ENCODE measurements at regions not wholly inside any gene's neighbourhood (a gene's known extent, or its start where the extent isn't known, plus 50 kb on each side); places are given as distances from the start of the nearest gene placed in this dataset.
"Not testable (repeated sequence)": the region's sequence is repeated elsewhere in the genome, so short reads cannot be mapped to it uniquely, and the experiment has no call there.

DNA sequence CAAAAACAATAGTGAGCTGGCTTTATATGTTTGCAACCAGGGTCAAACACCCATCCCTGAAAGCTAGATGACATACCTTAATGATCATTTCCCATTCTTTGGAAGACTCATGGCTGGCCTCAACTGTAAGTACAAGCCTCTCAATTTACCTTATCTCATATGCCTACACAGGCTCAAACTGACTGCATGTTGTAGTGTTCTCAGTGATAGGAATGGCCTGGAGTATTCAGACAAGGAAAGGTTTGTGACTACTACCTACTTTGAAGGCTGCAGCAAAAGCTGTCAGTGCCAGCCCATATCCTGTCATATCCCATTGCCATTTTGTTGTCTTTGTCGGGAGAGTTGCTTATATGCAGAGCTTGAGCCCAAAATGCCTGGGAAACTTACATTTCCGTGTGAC, 205.2 kb upstream of the MOCS1 start:
- DNase-seq: no peak

DNA sequence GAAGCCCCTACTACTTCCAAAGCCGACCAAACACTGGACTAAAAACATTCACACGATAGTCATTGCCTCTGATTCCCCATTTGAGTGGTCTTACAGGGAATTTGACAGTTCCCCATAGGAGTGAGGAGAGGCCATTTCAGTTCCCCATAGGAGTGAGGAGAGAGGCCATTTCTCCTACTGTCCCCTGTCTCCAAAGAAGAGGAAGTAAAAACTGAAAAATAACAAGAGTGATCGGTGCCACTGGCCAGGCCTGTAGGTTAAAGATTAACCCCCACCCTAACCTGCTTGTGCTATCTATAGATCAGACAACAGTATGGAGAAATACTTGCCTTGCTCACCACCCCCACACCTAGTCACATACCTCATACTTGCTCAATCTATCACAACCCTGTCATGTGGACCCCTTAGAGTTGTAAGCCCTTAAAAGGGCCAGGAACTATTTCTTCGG, 204.0 kb upstream of the MOCS1 start:
- no peak for DNase-seq

DNA sequence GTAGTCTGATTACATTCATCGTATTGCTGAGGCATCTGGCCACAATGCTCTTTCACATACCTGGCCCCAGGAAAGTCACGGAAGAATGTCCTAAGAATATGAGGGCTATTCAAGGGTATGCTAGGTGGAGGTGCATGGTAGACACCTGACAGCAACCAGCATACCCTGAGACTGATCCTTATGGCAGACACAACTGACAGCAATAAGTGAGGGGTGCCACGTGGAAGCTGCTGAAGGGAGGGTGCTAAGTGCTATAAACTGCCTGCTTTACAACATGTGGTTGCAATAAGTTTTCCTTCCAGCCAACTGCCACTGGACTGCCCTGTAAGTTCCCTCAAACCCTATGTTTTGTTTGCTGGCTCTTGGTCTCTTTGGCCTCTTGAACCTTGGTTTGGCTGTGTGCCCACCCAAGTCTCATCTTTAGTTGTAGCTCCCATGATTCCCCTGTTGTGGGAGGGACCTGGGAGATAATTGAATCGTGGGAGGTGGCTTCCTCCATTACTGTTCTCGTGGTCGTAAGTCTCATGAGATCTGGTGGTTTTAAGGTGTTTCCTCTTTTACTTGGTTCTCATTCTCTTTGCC, 201.3 kb upstream of the MOCS1 start:
- DNase-seq: no peak

- DNase-seq: not testable (repeated sequence)
Measured at GRCh38 chr6:40133981-40134380, 199.7 kb upstream of the MOCS1 start.

GRCh38 chr6:40131675-40132074, 197.4 kb upstream of the MOCS1 start:
- no peak for DNase-seq

DNA sequence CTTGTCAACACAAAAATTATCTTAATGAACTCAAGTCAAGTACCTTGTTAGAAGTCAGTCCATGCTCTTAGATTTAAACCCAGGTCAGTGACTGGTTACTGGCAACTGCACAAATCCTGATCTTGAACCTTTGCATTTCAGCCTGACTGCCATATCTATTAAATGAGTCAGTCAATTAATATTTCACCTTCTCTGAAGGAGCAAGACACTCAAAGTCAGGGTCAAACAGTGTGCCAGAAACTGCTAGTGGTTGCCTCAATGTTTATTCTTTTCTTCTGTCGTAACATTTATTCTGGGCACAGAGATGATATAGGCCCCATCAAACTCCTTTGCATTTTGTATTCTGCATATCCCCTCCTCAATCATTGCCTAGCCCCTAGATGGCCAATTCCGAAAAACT, 193.9 kb upstream of the MOCS1 start:
- DNase-seq: no peak

GRCh38 chr6:40125680-40126394, 191.6 kb upstream of the MOCS1 start:
- DNase-seq: no peak

GRCh38 chr6:40124924-40125323, 190.7 kb upstream of the MOCS1 start:
- DNase-seq: no peak

DNA sequence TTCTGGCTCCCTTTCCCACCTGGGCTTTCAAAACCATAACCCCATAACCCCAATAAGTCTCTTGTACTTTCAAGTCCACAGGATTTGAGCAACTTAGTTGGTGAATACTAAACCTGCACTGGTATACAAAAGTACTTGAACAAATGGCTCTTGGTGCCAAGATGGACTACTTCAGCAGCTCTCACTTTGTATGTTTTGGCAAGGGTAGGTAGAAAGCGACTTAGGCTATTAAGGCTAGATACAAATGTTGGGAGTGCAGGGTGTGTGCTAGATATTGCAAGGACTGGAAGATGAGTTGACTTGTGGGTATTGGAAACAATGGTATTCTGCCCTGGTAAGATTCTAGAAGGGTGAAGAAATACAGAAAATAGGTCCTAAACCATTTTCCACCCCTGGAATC, 182.6 kb upstream of the MOCS1 start:
- DNase-seq: no peak

- no peak for DNase-seq
Measured at GRCh38 chr6:40112350-40112749, 178.1 kb upstream of the MOCS1 start.

- DNase-seq: no peak
Measured at GRCh38 chr6:40108736-40109135, 174.5 kb upstream of the MOCS1 start.

DNA sequence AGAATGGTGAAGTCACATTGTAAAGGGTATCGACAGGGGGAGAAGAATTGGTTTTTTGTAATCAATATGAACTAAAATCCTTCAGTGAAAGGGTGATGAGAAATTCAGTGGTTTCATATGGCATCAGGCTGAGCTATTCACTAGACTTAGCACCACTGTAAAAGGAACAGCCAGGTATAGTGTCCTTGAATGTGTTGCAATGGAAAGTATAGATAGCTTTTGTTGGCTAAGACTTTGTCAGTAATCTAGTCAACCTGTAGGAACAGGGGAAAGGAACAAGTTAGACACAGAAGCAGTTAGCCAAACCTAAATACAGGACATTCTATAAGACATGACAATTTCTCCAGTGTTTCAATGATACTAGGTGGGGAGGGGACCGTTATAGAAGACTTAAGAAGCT, 172.6 kb upstream of the MOCS1 start:
- DNase-seq: no peak

- no peak for DNase-seq
Measured at GRCh38 chr6:40098774-40099173, 164.5 kb upstream of the MOCS1 start.

GRCh38 chr6:40097590-40097989, 163.3 kb upstream of the MOCS1 start:
- DNase-seq: no peak

- no peak for DNase-seq
Measured at GRCh38 chr6:40083141-40083920, 149.1 kb upstream of the MOCS1 start.

- no peak for DNase-seq
Measured at GRCh38 chr6:40082278-40083043, 148.2 kb upstream of the MOCS1 start.

DNA sequence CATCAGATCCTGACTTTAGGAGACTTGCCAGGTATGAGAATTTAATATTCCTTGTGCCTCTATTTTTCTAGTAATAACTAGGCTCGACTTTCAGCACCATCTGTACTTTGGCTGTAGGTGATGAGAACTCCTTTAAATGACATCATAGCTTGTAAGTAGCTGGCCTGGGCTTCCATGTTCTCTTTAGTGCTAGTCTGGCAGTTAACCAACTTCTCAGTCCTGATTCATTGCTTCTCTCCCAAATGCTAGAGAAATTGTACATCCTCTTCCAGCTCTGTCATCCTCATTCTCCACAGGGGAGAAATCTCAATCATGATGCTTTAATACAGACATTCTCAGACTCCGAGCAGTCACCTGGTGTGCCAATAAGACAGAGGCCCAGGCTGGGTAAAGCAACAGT, 143.5 kb upstream of the MOCS1 start:
- no peak for DNase-seq

DNA sequence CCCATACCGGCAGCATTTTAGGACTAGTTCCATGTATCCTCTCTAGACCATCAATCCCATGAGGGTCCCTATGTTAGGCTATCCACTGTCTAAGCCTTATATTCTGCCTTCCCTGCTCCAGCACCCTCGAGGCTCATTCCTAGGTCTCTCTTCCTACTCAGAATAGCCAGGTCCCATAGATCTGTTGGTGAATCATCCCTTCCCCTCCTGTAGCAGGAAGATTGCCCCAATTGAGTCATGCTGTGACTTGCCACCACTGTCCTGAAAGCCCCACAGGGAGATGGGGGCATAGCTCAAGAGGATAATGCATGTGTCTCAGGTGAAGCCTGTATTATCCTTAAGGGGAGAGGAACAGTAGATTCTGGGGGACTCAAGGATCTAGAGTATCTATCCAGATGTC, 143.1 kb upstream of the MOCS1 start:
- DNase-seq: no peak

GRCh38 chr6:40075056-40075590, 140.9 kb upstream of the MOCS1 start:
- no peak for DNase-seq

DNA sequence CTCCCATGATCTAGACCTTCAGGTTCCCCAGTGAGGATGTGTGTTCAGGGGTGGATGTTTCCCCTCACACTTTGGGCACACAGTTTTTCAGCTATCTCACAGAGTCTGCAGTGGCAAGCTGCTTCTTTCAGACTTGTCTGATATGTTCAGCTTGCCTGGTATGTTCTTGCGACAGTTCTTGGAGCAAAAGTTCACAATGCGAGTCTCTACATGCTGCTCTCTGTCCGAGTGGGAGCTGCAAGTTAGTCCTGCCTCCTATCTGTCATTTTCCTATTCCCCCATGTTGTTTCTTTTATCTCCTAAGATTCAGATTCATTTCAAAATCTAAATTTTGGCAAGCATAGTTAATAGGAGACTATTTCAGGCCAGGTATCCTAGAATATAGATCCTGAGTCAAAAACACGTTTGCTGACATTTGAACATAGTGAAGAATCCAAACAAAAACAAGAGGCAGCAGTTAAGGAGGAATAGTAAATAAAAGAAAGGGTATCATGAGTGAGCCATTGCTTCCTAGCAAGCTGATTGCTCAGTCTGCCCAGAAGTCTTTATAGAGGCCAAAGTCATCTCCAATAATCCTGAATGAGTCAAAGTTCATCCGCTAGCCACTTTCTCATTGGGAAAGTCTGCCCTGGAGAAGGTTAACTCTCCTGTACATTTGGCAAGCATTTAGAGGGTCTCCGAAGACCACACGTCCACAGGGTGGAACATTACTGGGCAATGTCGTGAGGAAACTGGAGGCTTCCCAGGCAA, 140.2 kb upstream of the MOCS1 start:
- DNase-seq: no peak

GRCh38 chr6:40066372-40066771, 132.1 kb upstream of the MOCS1 start:
- no peak for DNase-seq

GRCh38 chr6:40056865-40057264, 122.6 kb upstream of the MOCS1 start:
- DNase-seq: no peak

Data from SHP77 (cell line).